ENCODE measurements at regions not wholly inside any gene's neighbourhood (a gene's known extent, or its start where the extent isn't known, plus 50 kb on each side); places are given as distances from the start of the nearest gene placed in this dataset.

- DNase-seq: no peak
Measured at GRCh38 chr2:120922571-120923332, 187.1 kb downstream of the GLI2 start.

- DNase-seq: no peak
Measured at GRCh38 chr2:120923426-120923825, 187.8 kb downstream of the GLI2 start.

- no peak for DNase-seq
Measured at GRCh38 chr2:120924924-120925323, 189.3 kb downstream of the GLI2 start.

- no peak for DNase-seq
Measured at GRCh38 chr2:120926463-120927264, 191.0 kb downstream of the GLI2 start.

GRCh38 chr2:120927265-120927628 is 191.6 kb downstream of the GLI2 start:
- no peak for DNase-seq

- DNase-seq: no peak
Measured at GRCh38 chr2:120929829-120930228, 194.2 kb downstream of the GLI2 start.

- DNase-seq: no peak
Measured at GRCh38 chr2:120930236-120930635, 194.6 kb downstream of the GLI2 start.

- DNase-seq: no peak
Measured at GRCh38 chr2:120930864-120931263, 195.2 kb downstream of the GLI2 start.

GRCh38 chr2:120932472-120932871 is 196.8 kb downstream of the GLI2 start:
- no peak for DNase-seq

- DNase-seq: no peak
Measured at GRCh38 chr2:120932881-120933280, 197.2 kb downstream of the GLI2 start.

- no peak for DNase-seq
Measured at GRCh38 chr2:120933693-120934573, 198.3 kb downstream of the GLI2 start.

GRCh38 chr2:120934574-120935338 is 199.1 kb downstream of the GLI2 start:
- DNase-seq: no peak

- no peak for DNase-seq
Measured at GRCh38 chr2:120935339-120936313, 200.0 kb downstream of the GLI2 start.

- no peak for DNase-seq
Measured at GRCh38 chr2:120936476-120937334, 201.0 kb downstream of the GLI2 start.

GRCh38 chr2:120937686-120938044 is 202.0 kb downstream of the GLI2 start:
- no peak for DNase-seq

GRCh38 chr2:120938045-120938771 is 202.5 kb downstream of the GLI2 start:
- DNase-seq: no peak

- DNase-seq: no peak
Measured at GRCh38 chr2:120939595-120940318, 204.1 kb downstream of the GLI2 start.

GRCh38 chr2:120940319-120940696 is 204.6 kb downstream of the GLI2 start:
- DNase-seq: no peak

- DNase-seq: no peak
Measured at GRCh38 chr2:120940726-120941256, 205.1 kb downstream of the GLI2 start.

Data from DMS 273 treated with DMSO at 0.1 percent for 48 hours (cell line).